ENCODE measurements at regions not wholly inside any gene's neighbourhood (a gene's known extent, or its start where the extent isn't known, plus 50 kb on each side); places are given as distances from the start of the nearest gene placed in this dataset.

GRCh38 chr13:31469377-31469776, 269.6 kb downstream of the B3GLCT start:
- no peak overlapping the region for H3K27ac Mint-ChIP-seq
- H3K36me3 Mint-ChIP-seq: no peaks in the 10 kb centered on the region
- H3K4me3 Mint-ChIP-seq: no peak overlapping the region
- H3K27me3 Mint-ChIP-seq: peaks cover 3% of the 10 kb centered on the region
- no peaks in the 10 kb centered on the region for H3K4me1 Mint-ChIP-seq
- H3K9me3 Mint-ChIP-seq: peaks cover 5% of the 10 kb centered on the region

- Mint-ChIP-seq H3K27me3 (peaks cover 14% of the 10 kb centered on the region), H3K9me3 (peaks cover 9% of the 10 kb centered on the region), H3K4me3 (no peak overlapping the region), H3K27ac (no peak overlapping the region), H3K36me3 (no peaks in the 10 kb centered on the region), H3K4me1 (no peaks in the 10 kb centered on the region)
Measured at GRCh38 chr13:31476266-31476665, 263.1 kb upstream of the RXFP2 start.

DNA sequence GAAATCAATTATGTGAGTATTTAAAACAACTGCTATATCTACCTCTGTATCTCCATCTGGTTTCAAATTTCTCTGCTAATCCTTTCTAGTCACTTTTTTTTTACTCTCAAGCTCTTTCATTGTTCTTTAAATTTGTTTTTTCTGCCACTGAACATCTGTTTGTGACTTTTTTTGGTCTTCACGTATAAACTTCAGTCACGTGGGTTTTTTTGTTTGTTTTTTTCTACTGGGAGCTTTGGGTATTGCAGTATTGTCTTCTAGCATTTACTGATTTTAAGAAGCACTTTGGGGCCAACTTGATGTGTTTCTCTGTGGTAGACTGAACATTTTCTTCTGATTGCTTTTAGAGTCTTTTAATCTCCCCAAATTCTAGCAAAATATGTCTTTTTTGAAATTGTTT, 262.6 kb upstream of the RXFP2 start:
- Mint-ChIP-seq H3K4me3 (no peak overlapping the region), H3K9me3 (peaks cover 9% of the 10 kb centered on the region), H3K27ac (no peak overlapping the region), H3K27me3 (peaks cover 14% of the 10 kb centered on the region), H3K4me1 (no peaks in the 10 kb centered on the region), H3K36me3 (no peaks in the 10 kb centered on the region)

- peaks cover 3% of the 10 kb centered on the region for H3K9me3 Mint-ChIP-seq
- H3K36me3 Mint-ChIP-seq: no peaks in the 10 kb centered on the region
- H3K27ac Mint-ChIP-seq: no peak overlapping the region
- no peaks in the 10 kb centered on the region for H3K4me1 Mint-ChIP-seq
- H3K4me3 Mint-ChIP-seq: no peak overlapping the region
- peaks cover 11% of the 10 kb centered on the region for H3K27me3 Mint-ChIP-seq
Measured at GRCh38 chr13:31477961-31478360, 261.4 kb upstream of the RXFP2 start.

DNA sequence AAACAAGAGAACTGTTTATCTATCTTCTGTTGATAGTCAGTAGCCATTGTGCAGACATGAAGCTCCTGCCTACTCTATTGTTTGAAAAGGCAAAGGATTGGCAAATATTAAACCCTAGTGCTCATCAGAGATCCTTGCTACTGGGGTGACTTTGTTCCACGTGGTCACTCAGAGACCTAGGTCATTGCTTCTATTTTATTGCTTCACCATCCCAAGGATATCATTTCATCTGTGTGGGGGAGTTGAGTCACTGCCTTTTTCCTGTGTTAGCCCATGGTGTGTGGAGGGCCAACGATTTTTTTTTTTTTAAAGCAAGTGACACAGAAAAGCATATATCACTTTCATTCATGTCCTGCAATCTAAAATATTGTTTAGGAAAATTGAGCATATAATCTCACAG, 254.1 kb upstream of the RXFP2 start:
- H3K36me3 Mint-ChIP-seq: no peaks in the 10 kb centered on the region
- H3K27me3 Mint-ChIP-seq: peaks cover 3% of the 10 kb centered on the region
- H3K9me3 Mint-ChIP-seq: peaks cover 2% of the 10 kb centered on the region
- H3K27ac Mint-ChIP-seq: no peak overlapping the region
- H3K4me3 Mint-ChIP-seq: no peak overlapping the region
- H3K4me1 Mint-ChIP-seq: no peaks in the 10 kb centered on the region

GRCh38 chr13:31485651-31486051, 253.7 kb upstream of the RXFP2 start:
- H3K27ac Mint-ChIP-seq: no peak overlapping the region
- no peak overlapping the region for H3K4me3 Mint-ChIP-seq
- no peaks in the 10 kb centered on the region for H3K9me3 Mint-ChIP-seq
- no peaks in the 10 kb centered on the region for H3K36me3 Mint-ChIP-seq
- H3K4me1 Mint-ChIP-seq: no peaks in the 10 kb centered on the region
- no peaks in the 10 kb centered on the region for H3K27me3 Mint-ChIP-seq

DNA sequence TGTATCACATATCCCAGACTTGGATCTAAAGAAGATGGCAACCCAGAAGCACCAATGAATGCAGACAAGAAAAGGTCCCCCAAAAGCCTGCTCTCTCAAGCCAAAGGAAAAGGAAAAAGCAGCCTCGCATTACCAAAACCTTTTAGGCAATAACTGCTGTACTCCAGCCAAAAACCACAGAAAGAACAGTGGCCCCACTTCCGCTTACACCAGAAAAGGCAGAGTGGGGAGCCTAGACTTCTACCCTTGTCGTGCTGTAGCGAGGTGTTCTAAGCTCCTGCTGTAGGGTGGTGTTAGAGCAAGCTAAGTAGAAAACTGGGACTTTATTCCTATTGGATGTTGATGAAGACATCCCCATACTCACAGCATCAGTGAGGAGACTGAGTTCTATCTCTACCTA, 244.0 kb upstream of the RXFP2 start:
- Mint-ChIP-seq H3K9me3 (peaks cover 25% of the 10 kb centered on the region), H3K4me1 (no peaks in the 10 kb centered on the region), H3K4me3 (no peak overlapping the region), H3K27ac (no peak overlapping the region), H3K27me3 (peaks cover 3% of the 10 kb centered on the region), H3K36me3 (peaks cover 3% of the 10 kb centered on the region)

DNA sequence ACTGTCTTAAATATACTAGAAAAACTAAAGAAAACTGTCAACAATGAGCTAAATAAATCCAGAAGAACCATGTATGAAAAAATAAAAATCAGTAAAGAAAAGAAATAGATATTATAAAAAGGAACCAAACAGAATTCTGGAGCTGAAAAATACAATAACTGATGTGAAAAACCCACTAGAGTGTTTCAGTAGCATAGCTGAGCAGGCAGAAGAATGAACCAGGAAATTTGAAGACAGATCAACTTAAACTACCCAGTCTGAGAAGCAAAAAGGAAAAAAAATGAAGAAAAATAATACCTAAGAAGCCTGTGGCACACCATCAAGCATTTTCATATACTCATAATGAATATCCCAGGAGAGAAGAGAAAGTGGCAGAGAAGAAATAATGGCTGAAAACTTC, 240.1 kb upstream of the RXFP2 start:
- H3K4me1 Mint-ChIP-seq: no peaks in the 10 kb centered on the region
- peaks cover 31% of the 10 kb centered on the region for H3K9me3 Mint-ChIP-seq
- no peak overlapping the region for H3K4me3 Mint-ChIP-seq
- H3K36me3 Mint-ChIP-seq: peaks cover 3% of the 10 kb centered on the region
- H3K27me3 Mint-ChIP-seq: no peaks in the 10 kb centered on the region
- no peak overlapping the region for H3K27ac Mint-ChIP-seq

DNA sequence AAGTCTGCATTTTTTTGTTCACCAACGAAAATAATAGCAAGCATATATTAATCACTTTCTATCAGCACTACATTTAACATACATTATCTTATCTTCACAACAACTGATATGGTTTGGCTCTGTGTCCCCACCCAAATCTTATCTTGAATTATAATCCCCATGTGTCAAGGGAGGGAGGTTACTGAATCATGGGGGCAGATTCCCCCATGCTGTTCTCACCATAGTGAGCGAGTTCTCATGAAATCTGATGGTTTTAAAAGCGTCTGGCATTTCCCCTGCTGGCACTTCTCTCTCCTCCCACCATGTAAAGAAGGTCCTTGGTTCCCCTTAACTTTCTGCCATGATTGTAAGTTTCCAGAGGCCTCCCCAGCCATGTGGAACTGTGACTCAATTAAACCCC, 235.7 kb upstream of the RXFP2 start:
- no peak overlapping the region for H3K4me3 Mint-ChIP-seq
- H3K27ac Mint-ChIP-seq: no peak overlapping the region
- H3K4me1 Mint-ChIP-seq: no peaks in the 10 kb centered on the region

GRCh38 chr13:31504918-31505317, 234.4 kb upstream of the RXFP2 start:
- Mint-ChIP-seq H3K4me3 (no peak overlapping the region), H3K4me1 (no peaks in the 10 kb centered on the region), H3K36me3 (no peaks in the 10 kb centered on the region), H3K27me3 (peaks cover 3% of the 10 kb centered on the region), H3K27ac (no peak overlapping the region), H3K9me3 (peaks cover 6% of the 10 kb centered on the region)

More for the DNA sequence above, 235.7 kb upstream of the RXFP2 start:
- Mint-ChIP-seq H3K27me3 (no peaks in the 10 kb centered on the region), H3K9me3 (peaks cover 17% of the 10 kb centered on the region), H3K36me3 (peaks cover 3% of the 10 kb centered on the region)

- Mint-ChIP-seq H3K27me3 (peaks cover 4% of the 10 kb centered on the region), H3K4me1 (no peaks in the 10 kb centered on the region), H3K4me3 (no peak overlapping the region), H3K36me3 (no peaks in the 10 kb centered on the region), H3K27ac (no peak overlapping the region), H3K9me3 (no peaks in the 10 kb centered on the region)
Measured at GRCh38 chr13:31512331-31512730, 227.0 kb upstream of the RXFP2 start.

- no peak overlapping the region for H3K4me3 Mint-ChIP-seq
Measured at GRCh38 chr13:31514932-31515331, 224.4 kb upstream of the RXFP2 start.

DNA sequence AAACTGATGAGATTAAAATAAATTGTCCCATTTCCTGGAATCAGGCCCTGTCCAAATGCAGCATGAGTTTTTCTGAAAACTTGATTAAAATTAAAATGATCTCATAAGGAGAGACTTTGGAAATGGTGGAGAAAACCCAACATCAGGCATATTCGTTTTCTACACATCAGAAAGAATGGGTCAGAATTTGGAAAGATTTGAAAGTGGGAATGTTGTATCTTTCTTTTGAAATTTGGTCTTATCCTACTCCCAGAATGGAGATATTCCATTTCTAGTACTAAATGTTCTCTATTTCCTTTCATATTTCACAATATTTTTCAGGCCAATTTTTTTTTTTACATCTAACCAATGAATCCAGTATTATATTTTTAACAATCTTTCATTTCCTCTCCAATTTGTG, 223.9 kb upstream of the RXFP2 start:
- Mint-ChIP-seq H3K4me3 (no peak overlapping the region), H3K9me3 (no peaks in the 10 kb centered on the region), H3K27me3 (peaks cover 1% of the 10 kb centered on the region), H3K27ac (no peak overlapping the region), H3K36me3 (no peaks in the 10 kb centered on the region), H3K4me1 (no peaks in the 10 kb centered on the region)

More at GRCh38 chr13:31514932-31515331, 224.4 kb upstream of the RXFP2 start:
- H3K27me3 Mint-ChIP-seq: peaks cover 1% of the 10 kb centered on the region
- H3K27ac Mint-ChIP-seq: no peak overlapping the region
- no peaks in the 10 kb centered on the region for H3K4me1 Mint-ChIP-seq
- H3K9me3 Mint-ChIP-seq: no peaks in the 10 kb centered on the region
- no peaks in the 10 kb centered on the region for H3K36me3 Mint-ChIP-seq

- Mint-ChIP-seq H3K4me3 (no peak overlapping the region), H3K9me3 (no peaks in the 10 kb centered on the region), H3K36me3 (no peaks in the 10 kb centered on the region), H3K27me3 (peaks cover 4% of the 10 kb centered on the region), H3K27ac (no peak overlapping the region), H3K4me1 (no peaks in the 10 kb centered on the region)
Measured at GRCh38 chr13:31517599-31517998, 221.7 kb upstream of the RXFP2 start.

GRCh38 chr13:31518645-31519044, 220.7 kb upstream of the RXFP2 start:
- Mint-ChIP-seq H3K9me3 (no peaks in the 10 kb centered on the region), H3K36me3 (no peaks in the 10 kb centered on the region), H3K4me3 (no peak overlapping the region), H3K27me3 (peaks cover 4% of the 10 kb centered on the region), H3K27ac (no peak overlapping the region), H3K4me1 (no peaks in the 10 kb centered on the region)

DNA sequence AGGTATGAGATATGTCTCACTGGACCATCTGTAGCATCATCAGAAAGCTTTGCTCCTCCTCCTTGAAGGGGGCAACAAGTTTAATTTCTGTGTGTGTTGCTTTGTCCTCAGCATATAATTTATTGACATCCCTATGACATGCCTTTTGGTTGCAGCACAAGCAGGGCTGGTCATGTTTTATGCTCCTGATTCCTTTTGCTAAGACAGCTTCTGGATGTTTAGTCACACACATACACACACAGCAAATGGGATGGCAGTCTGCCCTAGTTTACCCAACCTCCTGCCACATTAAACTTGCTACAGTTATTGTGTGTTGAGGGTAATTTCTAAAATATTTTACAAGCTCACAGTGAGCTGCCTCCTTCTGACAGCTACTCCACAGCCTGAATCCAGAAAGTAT, 217.9 kb upstream of the RXFP2 start:
- Mint-ChIP-seq H3K27me3 (peaks cover 4% of the 10 kb centered on the region), H3K4me1 (no peaks in the 10 kb centered on the region), H3K27ac (no peak overlapping the region), H3K9me3 (no peaks in the 10 kb centered on the region), H3K4me3 (no peak overlapping the region), H3K36me3 (no peaks in the 10 kb centered on the region)

GRCh38 chr13:31522396-31522795, 216.9 kb upstream of the RXFP2 start:
- Mint-ChIP-seq H3K4me3 (no peak overlapping the region), H3K27me3 (peaks cover 4% of the 10 kb centered on the region), H3K9me3 (no peaks in the 10 kb centered on the region), H3K27ac (no peak overlapping the region), H3K36me3 (no peaks in the 10 kb centered on the region), H3K4me1 (no peaks in the 10 kb centered on the region)
